ENCODE measurements at regions not wholly inside any gene's neighbourhood (a gene's known extent, or its start where the extent isn't known, plus 50 kb on each side); places are given as distances from the start of the nearest gene placed in this dataset.

GRCh38 chr18:78728784-78729467 lies 250.7 kb upstream of the SALL3 start (continued):
- no peak for TF ChIP-seq ARID5B (CRISPR knock-in tag; IDR thresholded peaks at IDR 0.05)
- no peak for TF ChIP-seq ZBTB43 (CRISPR knock-in tag; conservative IDR thresholded peaks at IDR 0.05)
- no peak for TF ChIP-seq ZNF644 (CRISPR knock-in tag; IDR thresholded peaks at IDR 0.05; ENCODE audit: low read depth)
- no peak for TF ChIP-seq ZFP1 (CRISPR knock-in tag; IDR thresholded peaks at IDR 0.05)
- no peak for TF ChIP-seq ADNP (CRISPR knock-in tag; IDR thresholded peaks at IDR 0.05)
- no peak for TF ChIP-seq ZNF232 (CRISPR knock-in tag; IDR thresholded peaks at IDR 0.05; ENCODE audit: borderline replicate concordance)

GRCh38 chr18:78730546-78730945 lies 249.1 kb upstream of the SALL3 start:
- intact Hi-C loops (cut with micrococcal nuclease; ENCODE audit: unreplicated experiment), result no loop called here
- Histone ChIP-seq H3K27ac (ENCODE audit: extremely low read length, insufficient read depth, low read length) (no peak overlapping the region), H3K4me2 (ENCODE audit: low read depth, low read length) (no peak overlapping the region), H3K79me2 (ENCODE audit: insufficient read depth, low read length) (no peaks in the 10 kb centered on the region), H3K4me3 (replicated peaks in 1 of 3; ENCODE audit: insufficient read depth in 1 of 3, low read depth in 2 of 3, low read length in 3 of 3) (no peak overlapping the region), H3K9me3 (ENCODE audit: low read length) (no peaks in the 10 kb centered on the region), H4K20me1 (ENCODE audit: insufficient read depth, low read length) (peaks cover 2% of the 10 kb centered on the region; the same call in 1 of the 2 replicates), H3K9ac (ENCODE audit: insufficient read depth, low read depth, low read length) (no peak overlapping the region), H2AFZ (ENCODE audit: low read length) (no peak overlapping the region), H3K4me1 (ENCODE audit: insufficient read depth, low read length) (no peaks in the 10 kb centered on the region), H3K36me3 (replicated peaks in 1 of 2; ENCODE audit: control insufficient read depth in 1 of 2, insufficient read depth in 2 of 2, low read length in 2 of 2) (no peaks in the 10 kb centered on the region), H3K27me3 (ENCODE audit: control insufficient read depth in 1 of 2, insufficient read depth in 2 of 2, low read length in 2 of 2) (peaks cover 4 to 71% of the 10 kb centered on the region in 2 experiments; a peak in 4 of 5 replicates)
- ChIA-PET POLR2A (no interaction called here), CTCF (ENCODE audit: low intra/inter-chr PET ratio, low total read pairs) (no interaction called here)
- no peak for FAIRE-seq
- no peak for DNase-seq (ENCODE audit: low spot score)
- TF ChIP-seq ZNF563 (CRISPR knock-in tag; IDR thresholded peaks at IDR 0.05) (no peak), TOE1 (CRISPR knock-in tag; IDR thresholded peaks at IDR 0.05) (no peak), MAFF (IDR thresholded peaks at IDR 0.05; ENCODE audit: low read depth, low read length) (no peak), ZNF251 (CRISPR knock-in tag; IDR thresholded peaks at IDR 0.05) (no peak), TIGD3 (CRISPR knock-in tag; IDR thresholded peaks at IDR 0.05; ENCODE audit: borderline replicate concordance) (no peak), JUNB (CRISPR knock-in tag; IDR thresholded peaks at IDR 0.05; ENCODE audit: borderline replicate concordance) (no peak), RORA (CRISPR knock-in tag; IDR thresholded peaks at IDR 0.05) (no peak), CSRNP2 (CRISPR knock-in tag; conservative IDR thresholded peaks at IDR 0.05; ENCODE audit: low read depth) (no peak), NCOR1 (IDR thresholded peaks at IDR 0.05; ENCODE audit: borderline replicate concordance, low read length) (no peak), ZNF546 (CRISPR knock-in tag; conservative IDR thresholded peaks at IDR 0.05) (no peak), ZNF382 (CRISPR knock-in tag; IDR thresholded peaks at IDR 0.05; ENCODE audit: borderline replicate concordance) (no peak)
- 2% methylated on average over 9 of the region's 10 CpGs for WGBS (ENCODE audit: low lambda C conversion rate)
- no peak for ATAC-seq
- BruUV-seq (replicated peaks), result no TSS peak
- in situ Hi-C loops (cut with HindIII; ENCODE audit: extremely low pct_ligation_motif_present, low pct_unique_long_range_greater_than_20kb), result no loop called here

Data from HepG2 (cell line).